Stimulated activated CD8-positive, alpha-beta memory T cell treated with anti-CD3 and anti-CD28 coated beads, Interleukin-12 subunit alpha, Interleukin-12 subunit beta, amount 100 ng/mL, for 24 hours (primary cell): ENCODE measurements at regions not wholly inside any gene's neighbourhood (a gene's known extent, or its start where the extent isn't known, plus 50 kb on each side); places are given as distances from the start of the nearest gene placed in this dataset.
"Not testable (repeated sequence)": the region's sequence is repeated elsewhere in the genome, so short reads cannot be mapped to it uniquely, and the experiment has no call there.

Experiments used
- DNase-seq: peaks from one replicate; pipeline ENCODE4 v3.0.0-alpha.2; 2020; ENCODE audit errors: extremely low read depth

DNA sequence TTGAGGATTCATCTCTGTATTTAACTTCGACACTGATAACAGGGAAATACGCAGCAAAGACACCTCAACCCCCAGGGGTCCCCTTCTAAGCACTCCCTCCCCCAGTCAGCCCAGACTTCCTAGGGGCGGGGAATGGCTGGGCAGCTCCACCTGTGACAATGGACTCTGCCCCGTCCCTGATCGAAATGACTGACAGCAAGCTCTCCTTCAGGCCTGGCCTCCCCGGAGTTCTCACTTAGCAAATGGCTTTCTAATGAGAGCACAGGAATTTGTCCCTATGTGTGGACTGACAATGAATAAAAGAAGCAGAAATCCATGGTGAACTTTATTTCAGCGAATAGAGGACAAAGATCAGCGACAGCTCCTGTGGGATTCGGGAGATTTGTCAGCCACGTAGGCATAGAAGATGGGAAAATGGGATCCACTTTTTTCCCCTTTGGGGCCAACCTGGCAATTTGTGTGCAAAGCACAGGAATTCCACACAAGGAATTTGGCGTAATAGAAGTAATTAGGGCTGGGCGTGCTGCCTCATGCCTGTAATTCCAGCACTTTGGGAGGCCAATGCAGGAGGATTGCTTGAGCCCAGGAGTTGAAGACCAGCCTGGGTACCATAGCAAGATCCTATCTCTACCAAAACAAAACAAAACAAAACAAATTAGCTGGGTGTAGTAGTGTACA, 63.8 kb downstream of the TNFAIP2 start:
- no peak for DNase-seq

GRCh38 chr14:103187911-103188310, 64.7 kb downstream of the TNFAIP2 start:
- DNase-seq, result no peak

- DNase-seq, result peak; percentile 5
These were observed 65.7 kb downstream of the TNFAIP2 start for GRCh38 chr14:103188810-103189480.

- DNase-seq, result no peak
These were observed 66.5 kb downstream of the TNFAIP2 start for GRCh38 chr14:103189481-103190470.

- no peak for DNase-seq
These were observed 67.5 kb downstream of the TNFAIP2 start for GRCh38 chr14:103190741-103191140.

GRCh38 chr14:103191844-103192243, 68.6 kb downstream of the TNFAIP2 start:
- no peak for DNase-seq

GRCh38 chr14:103192246-103192840, 69.1 kb downstream of the TNFAIP2 start:
- no peak for DNase-seq

- DNase-seq, result not testable (repeated sequence)
These were observed 69.6 kb downstream of the TNFAIP2 start for GRCh38 chr14:103192861-103193260.

DNA sequence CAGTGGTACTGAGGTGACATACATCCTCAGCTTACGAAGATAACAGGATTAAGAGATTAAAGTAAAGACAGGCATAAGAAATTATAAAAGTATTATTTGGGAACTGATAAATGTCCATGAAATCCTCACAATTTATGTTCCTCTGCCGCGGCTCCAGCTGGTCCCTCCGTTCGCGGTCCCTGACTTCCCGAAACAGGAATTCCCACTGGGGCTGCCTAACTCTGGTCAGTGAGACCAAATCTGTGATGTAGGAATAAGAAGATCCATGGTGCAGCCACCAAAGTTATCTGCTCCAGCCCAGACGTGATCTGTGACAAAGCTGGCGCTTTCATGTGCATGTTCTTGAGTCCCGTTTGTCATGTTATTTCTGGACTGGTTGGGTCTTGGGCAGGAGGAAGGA, 70.2 kb downstream of the TNFAIP2 start:
- not testable (repeated sequence) for DNase-seq

GRCh38 chr14:103194256-103195045, 71.2 kb downstream of the TNFAIP2 start:
- DNase-seq, result no peak

DNA sequence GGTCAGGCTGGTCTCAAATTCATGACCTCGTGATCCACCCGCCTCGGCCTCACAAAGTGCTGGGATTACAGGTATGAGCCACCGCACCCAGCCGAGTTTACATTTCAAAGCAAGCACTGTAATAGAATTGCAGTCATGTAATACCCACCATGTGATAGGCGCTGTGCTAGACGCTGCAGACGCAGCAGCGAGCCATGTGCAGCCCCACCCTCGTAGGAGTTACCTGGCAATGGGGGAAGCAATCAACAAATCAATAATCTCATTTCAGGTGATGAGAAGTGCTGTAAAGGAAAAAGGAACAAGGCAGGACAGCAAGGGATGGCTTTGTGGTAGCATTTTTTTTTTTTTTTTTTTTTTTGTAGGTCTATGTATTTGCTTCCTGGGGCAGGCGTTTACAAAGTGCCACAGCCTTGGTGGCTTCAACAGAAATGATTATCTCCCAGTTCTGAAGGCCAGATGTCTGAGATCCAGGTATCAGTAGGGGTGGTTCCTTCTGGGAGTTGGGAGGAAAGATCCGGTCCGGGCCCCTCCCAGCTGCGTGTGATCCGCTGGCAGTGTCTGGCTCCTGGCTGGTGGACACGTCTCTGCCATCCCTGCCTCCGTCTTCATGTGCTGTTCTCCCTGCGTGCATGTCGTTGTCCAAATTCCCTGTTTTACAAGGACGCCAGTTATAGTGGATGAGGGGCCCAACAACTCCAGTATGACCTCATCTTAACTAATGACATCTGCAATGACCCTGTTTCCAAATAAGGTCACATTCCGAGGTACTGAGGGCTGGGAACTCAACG, 72.8 kb downstream of the TNFAIP2 start:
- no peak for DNase-seq

- no peak for DNase-seq
These were observed 73.5 kb downstream of the TNFAIP2 start for GRCh38 chr14:103196716-103197115.

- DNase-seq, result no peak
These were observed 75.2 kb downstream of the TNFAIP2 start for GRCh38 chr14:103198131-103199105.

DNA sequence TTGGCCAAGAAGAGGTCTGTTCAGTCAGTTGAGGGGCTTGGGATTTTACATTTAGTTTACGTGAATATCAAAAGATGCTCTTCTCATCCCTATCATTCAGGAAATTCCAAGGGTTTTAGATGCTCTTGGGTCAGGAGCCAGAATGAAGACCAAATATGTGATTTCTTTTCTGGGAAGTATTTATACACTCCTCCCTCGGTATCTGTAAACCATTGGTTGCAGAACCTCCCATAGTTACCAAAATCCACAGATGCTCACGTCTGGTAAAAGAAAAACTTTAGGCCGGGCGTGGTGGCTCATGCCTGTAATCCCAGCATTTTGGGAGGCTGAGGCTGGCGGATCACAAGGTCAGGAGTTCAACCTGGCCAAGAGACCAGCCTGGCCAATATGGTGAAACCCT, 75.9 kb downstream of the TNFAIP2 start:
- DNase-seq, result no peak

DNA sequence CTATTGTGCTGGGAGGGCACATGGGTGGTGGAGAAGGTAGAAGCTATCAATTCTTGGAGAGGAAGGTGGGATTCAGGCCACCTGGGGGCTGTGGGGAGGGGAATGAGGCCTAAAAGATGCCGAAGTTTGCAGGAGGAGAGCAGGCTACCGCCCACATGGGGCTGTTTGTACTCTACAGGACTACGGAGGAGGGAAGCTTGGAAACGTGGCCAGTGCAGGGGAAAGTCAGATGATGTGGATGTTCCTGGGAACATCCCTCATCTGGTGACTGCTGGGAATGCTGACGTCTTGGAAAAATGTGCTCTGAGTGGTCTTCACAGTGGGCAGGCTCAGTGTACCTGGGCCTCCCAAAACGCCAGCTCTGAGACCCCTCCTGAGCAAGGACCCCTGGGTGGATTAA, 78.5 kb downstream of the TNFAIP2 start:
- no peak for DNase-seq

DNA sequence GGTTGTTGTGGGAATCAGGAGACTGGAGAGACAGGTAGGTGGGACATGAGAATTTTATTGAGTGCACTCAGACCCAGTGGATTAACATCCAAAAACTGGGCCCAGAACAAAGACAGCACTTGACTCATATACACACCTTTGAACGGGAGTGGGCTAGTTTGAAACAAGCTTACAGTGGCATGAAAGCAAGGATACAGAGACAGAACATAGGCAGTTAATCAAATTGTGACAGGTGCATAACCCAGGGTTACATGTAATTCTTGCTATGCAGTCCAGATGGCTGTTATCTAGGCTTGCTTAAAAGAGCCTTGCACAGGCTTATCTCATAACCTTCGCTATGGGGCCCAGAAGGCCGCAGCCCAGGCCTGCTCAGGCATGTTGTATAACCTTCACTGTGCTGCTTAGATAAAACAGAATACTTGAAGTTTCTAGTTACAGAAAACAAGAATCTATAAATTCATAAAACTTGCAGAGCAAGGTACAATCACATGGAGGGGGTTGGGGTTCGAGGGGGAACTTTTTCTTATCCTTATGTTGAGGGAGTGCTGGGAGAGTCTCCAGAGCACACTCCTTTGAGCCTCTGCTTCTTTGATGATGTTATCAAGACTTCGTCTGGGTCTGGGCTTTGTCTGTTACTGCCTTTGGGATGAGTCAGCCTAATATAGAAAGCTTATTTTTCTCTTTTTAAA, 81.7 kb downstream of the TNFAIP2 start:
- no peak for DNase-seq

- no peak for DNase-seq
These were observed 82.3 kb downstream of the TNFAIP2 start for GRCh38 chr14:103205541-103205906.

- DNase-seq, result no peak
These were observed 82.8 kb downstream of the TNFAIP2 start for GRCh38 chr14:103206023-103206481.
